ENCODE measurements at regions not wholly inside any gene's neighbourhood (a gene's known extent, or its start where the extent isn't known, plus 50 kb on each side); places are given as distances from the start of the nearest gene placed in this dataset.

DNA sequence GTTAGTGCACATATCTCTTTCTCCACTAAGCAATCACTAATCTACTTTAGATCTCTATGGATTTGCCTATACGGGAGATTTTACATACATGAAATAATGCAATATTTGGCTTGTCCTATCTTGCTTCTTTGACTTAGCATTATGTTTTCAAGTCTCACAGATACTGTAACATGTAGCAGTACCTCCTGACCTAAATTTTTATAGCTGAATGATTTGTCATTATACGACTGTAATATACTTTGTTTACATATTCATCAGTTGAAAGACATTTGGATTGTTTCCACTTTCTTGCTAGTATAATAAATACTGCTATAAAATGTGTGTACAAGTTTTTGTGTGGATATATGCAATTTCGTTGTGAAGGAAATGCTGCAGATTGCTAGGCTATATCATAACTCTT is 1520.8 kb upstream of the CDH6 start:
- ATAC-seq: no peak
- TF ChIP-seq ZC3H10 (CRISPR knock-in tag; IDR thresholded peaks at IDR 0.05) (no peak), SNAI2 (CRISPR knock-in tag; IDR thresholded peaks at IDR 0.05) (no peak), ZNF70 (CRISPR knock-in tag; IDR thresholded peaks at IDR 0.05) (no peak), ARNTL (CRISPR knock-in tag; IDR thresholded peaks at IDR 0.05; ENCODE audit: borderline replicate concordance, low read depth) (no peak), ESRRG (CRISPR knock-in tag; IDR thresholded peaks at IDR 0.05) (no peak), OSR1 (CRISPR knock-in tag; IDR thresholded peaks at IDR 0.05) (no peak), RARB (CRISPR knock-in tag; IDR thresholded peaks at IDR 0.05) (no peak), ZFP3 (CRISPR knock-in tag; IDR thresholded peaks at IDR 0.05) (no peak), GLIS3 (CRISPR knock-in tag; IDR thresholded peaks at IDR 0.05) (no peak), ZNF565 (CRISPR knock-in tag; conservative IDR thresholded peaks at IDR 0.05; ENCODE audit: low read depth) (no peak), ZFP30 (CRISPR knock-in tag; IDR thresholded peaks at IDR 0.05) (no peak)
- TF ChIP-seq, protein P1, sequence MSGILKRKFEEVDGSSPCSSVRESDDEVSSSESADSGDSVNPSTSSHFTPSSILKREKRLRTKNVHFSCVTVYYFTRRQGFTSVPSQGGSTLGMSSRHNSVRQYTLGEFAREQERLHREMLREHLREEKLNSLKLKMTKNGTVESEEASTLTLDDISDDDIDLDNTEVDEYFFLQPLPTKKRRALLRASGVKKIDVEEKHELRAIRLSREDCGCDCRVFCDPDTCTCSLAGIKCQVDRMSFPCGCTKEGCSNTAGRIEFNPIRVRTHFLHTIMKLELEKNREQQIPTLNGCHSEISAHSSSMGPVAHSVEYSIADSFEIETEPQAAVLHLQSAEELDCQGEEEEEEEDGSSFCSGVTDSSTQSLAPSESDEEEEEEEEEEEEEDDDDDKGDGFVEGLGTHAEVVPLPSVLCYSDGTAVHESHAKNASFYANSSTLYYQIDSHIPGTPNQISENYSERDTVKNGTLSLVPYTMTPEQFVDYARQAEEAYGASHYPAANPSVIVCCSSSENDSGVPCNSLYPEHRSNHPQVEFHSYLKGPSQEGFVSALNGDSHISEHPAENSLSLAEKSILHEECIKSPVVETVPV (CRISPR knock-in tag; IDR thresholded peaks at IDR 0.05): no peak
- TF ChIP-seq, protein P2, sequence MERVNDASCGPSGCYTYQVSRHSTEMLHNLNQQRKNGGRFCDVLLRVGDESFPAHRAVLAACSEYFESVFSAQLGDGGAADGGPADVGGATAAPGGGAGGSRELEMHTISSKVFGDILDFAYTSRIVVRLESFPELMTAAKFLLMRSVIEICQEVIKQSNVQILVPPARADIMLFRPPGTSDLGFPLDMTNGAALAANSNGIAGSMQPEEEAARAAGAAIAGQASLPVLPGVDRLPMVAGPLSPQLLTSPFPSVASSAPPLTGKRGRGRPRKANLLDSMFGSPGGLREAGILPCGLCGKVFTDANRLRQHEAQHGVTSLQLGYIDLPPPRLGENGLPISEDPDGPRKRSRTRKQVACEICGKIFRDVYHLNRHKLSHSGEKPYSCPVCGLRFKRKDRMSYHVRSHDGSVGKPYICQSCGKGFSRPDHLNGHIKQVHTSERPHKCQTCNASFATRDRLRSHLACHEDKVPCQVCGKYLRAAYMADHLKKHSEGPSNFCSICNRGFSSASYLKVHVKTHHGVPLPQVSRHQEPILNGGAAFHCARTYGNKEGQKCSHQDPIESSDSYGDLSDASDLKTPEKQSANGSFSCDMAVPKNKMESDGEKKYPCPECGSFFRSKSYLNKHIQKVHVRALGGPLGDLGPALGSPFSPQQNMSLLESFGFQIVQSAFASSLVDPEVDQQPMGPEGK (CRISPR knock-in tag; IDR thresholded peaks at IDR 0.05; ENCODE audit: borderline replicate concordance): no peak
- TF ChIP-seq, protein P3, sequence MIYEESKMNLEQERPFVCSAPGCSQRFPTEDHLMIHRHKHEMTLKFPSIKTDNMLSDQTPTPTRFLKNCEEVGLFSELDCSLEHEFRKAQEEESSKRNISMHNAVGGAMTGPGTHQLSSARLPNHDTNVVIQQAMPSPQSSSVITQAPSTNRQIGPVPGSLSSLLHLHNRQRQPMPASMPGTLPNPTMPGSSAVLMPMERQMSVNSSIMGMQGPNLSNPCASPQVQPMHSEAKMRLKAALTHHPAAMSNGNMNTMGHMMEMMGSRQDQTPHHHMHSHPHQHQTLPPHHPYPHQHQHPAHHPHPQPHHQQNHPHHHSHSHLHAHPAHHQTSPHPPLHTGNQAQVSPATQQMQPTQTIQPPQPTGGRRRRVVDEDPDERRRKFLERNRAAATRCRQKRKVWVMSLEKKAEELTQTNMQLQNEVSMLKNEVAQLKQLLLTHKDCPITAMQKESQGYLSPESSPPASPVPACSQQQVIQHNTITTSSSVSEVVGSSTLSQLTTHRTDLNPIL (CRISPR knock-in tag; IDR thresholded peaks at IDR 0.05; ENCODE audit: low read depth): no peak
- TF ChIP-seq, protein P4, sequence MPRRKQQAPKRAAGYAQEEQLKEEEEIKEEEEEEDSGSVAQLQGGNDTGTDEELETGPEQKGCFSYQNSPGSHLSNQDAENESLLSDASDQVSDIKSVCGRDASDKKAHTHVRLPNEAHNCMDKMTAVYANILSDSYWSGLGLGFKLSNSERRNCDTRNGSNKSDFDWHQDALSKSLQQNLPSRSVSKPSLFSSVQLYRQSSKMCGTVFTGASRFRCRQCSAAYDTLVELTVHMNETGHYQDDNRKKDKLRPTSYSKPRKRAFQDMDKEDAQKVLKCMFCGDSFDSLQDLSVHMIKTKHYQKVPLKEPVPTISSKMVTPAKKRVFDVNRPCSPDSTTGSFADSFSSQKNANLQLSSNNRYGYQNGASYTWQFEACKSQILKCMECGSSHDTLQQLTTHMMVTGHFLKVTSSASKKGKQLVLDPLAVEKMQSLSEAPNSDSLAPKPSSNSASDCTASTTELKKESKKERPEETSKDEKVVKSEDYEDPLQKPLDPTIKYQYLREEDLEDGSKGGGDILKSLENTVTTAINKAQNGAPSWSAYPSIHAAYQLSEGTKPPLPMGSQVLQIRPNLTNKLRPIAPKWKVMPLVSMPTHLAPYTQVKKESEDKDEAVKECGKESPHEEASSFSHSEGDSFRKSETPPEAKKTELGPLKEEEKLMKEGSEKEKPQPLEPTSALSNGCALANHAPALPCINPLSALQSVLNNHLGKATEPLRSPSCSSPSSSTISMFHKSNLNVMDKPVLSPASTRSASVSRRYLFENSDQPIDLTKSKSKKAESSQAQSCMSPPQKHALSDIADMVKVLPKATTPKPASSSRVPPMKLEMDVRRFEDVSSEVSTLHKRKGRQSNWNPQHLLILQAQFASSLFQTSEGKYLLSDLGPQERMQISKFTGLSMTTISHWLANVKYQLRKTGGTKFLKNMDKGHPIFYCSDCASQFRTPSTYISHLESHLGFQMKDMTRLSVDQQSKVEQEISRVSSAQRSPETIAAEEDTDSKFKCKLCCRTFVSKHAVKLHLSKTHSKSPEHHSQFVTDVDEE (CRISPR knock-in tag; IDR thresholded peaks at IDR 0.05): no peak
- TF ChIP-seq, protein P5, sequence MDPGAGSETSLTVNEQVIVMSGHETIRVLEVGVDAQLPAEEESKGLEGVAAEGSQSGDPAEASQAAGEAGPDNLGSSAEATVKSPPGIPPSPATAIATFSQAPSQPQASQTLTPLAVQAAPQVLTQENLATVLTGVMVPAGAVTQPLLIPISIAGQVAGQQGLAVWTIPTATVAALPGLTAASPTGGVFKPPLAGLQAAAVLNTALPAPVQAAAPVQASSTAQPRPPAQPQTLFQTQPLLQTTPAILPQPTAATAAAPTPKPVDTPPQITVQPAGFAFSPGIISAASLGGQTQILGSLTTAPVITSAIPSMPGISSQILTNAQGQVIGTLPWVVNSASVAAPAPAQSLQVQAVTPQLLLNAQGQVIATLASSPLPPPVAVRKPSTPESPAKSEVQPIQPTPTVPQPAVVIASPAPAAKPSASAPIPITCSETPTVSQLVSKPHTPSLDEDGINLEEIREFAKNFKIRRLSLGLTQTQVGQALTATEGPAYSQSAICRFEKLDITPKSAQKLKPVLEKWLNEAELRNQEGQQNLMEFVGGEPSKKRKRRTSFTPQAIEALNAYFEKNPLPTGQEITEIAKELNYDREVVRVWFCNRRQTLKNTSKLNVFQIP (CRISPR knock-in tag; IDR thresholded peaks at IDR 0.05; ENCODE audit: borderline replicate concordance, low read depth): no peak

DNA sequence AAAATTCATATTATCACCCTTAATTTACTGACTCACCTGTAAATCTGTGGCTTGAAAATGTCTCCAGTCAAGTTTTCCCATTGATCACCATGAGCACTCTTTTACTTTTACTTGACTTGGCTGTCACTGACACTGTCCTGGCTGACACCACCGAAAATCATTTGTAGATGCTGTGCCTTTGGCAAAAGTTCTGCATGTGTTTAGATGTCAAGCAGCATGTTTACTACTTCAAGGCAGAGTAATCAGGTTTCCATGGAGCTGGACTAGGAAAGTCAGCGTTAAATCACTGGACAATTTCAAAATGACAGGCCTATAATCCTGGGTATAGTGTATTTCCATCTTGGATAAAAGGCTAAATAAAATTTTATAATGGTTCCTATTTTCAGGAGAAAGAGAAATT is 1530.6 kb upstream of the CDH6 start:
- no peak for ATAC-seq
- TF ChIP-seq ZFP30 (CRISPR knock-in tag; IDR thresholded peaks at IDR 0.05) (no peak), PPARA (CRISPR knock-in tag; IDR thresholded peaks at IDR 0.05; ENCODE audit: borderline replicate concordance) (no peak), BACH2 (CRISPR knock-in tag; IDR thresholded peaks at IDR 0.05; ENCODE audit: borderline replicate concordance) (no peak), TCF4 (CRISPR knock-in tag; IDR thresholded peaks at IDR 0.05; ENCODE audit: borderline replicate concordance) (no peak), OSR1 (CRISPR knock-in tag; IDR thresholded peaks at IDR 0.05) (no peak), ZFP3 (CRISPR knock-in tag; IDR thresholded peaks at IDR 0.05) (no peak), ESRRG (CRISPR knock-in tag; IDR thresholded peaks at IDR 0.05) (no peak), ZNF565 (CRISPR knock-in tag; conservative IDR thresholded peaks at IDR 0.05; ENCODE audit: low read depth) (no peak), GLIS3 (CRISPR knock-in tag; IDR thresholded peaks at IDR 0.05) (no peak), RARB (CRISPR knock-in tag; IDR thresholded peaks at IDR 0.05) (no peak), ISL1 (CRISPR knock-in tag; IDR thresholded peaks at IDR 0.05) (no peak), SNAI2 (CRISPR knock-in tag; IDR thresholded peaks at IDR 0.05) (no peak), ZC3H10 (CRISPR knock-in tag; IDR thresholded peaks at IDR 0.05) (no peak), ZNF8 (CRISPR knock-in tag; IDR thresholded peaks at IDR 0.05) (no peak)
- TF ChIP-seq, protein P3 (CRISPR knock-in tag; IDR thresholded peaks at IDR 0.05; ENCODE audit: low read depth): no peak
- TF ChIP-seq, protein P5 (CRISPR knock-in tag; IDR thresholded peaks at IDR 0.05; ENCODE audit: borderline replicate concordance, low read depth): no peak
- TF ChIP-seq, protein P4 (CRISPR knock-in tag; IDR thresholded peaks at IDR 0.05): no peak
- TF ChIP-seq, protein P1 (CRISPR knock-in tag; IDR thresholded peaks at IDR 0.05): no peak

Measured in SK-N-SH treated with all-trans-retinoic acid at 6 μM for 48 hours (cell line).